OCI-LY1 (cell line): ENCODE measurements at regions not wholly inside any gene's neighbourhood (a gene's known extent, or its start where the extent isn't known, plus 50 kb on each side); places are given as distances from the start of the nearest gene placed in this dataset.

Experiments used
- EZH2 ChIP-seq: fragments of 200-600 bp; sonication (generic), shearing (Covaris generic); IDR thresholded peaks from 2 replicates; pipeline ENCODE4 v1.8.0; 2017; ENCODE audit warnings: borderline replicate concordance, mixed run types, mild to moderate bottlenecking, antibody characterized with exemption, low read length, moderate library complexity, mixed read lengths
- TF ChIP-seq, protein P1 (sequence below): fragments of 200-600 bp; sonication (generic), shearing (Covaris generic); IDR thresholded peaks from 2 replicates; pipeline ENCODE4 v1.5.1; 2017; ENCODE audit warnings: mild to moderate bottlenecking, antibody characterized with exemption, low read length, moderate library complexity, mixed read lengths

DNA sequence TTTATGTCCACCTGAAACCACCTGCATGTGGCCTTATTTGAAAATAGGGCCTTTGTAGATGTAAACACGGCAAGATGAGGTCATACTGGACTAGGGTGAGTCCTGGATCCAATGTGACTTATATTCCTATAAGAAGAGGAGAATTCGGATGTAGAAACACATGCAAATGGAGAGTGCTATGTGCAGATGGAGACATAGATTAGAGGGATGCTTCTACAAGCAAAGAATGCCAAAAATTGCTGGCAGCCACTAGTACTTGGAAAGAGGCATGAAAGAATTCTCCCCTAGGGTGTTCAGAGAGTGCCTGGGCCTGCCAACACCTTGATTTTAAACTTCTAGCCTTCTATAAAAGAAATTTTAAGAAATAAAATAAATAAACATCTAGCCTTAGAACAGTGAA is 226.1 kb downstream of the RFC3 start:
- no peak for TF ChIP-seq EZH2
- TF ChIP-seq, protein P1, sequence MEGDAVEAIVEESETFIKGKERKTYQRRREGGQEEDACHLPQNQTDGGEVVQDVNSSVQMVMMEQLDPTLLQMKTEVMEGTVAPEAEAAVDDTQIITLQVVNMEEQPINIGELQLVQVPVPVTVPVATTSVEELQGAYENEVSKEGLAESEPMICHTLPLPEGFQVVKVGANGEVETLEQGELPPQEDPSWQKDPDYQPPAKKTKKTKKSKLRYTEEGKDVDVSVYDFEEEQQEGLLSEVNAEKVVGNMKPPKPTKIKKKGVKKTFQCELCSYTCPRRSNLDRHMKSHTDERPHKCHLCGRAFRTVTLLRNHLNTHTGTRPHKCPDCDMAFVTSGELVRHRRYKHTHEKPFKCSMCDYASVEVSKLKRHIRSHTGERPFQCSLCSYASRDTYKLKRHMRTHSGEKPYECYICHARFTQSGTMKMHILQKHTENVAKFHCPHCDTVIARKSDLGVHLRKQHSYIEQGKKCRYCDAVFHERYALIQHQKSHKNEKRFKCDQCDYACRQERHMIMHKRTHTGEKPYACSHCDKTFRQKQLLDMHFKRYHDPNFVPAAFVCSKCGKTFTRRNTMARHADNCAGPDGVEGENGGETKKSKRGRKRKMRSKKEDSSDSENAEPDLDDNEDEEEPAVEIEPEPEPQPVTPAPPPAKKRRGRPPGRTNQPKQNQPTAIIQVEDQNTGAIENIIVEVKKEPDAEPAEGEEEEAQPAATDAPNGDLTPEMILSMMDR = no peak
